HG02678 (cell line): ENCODE measurements at regions not wholly inside any gene's neighbourhood (a gene's known extent, or its start where the extent isn't known, plus 50 kb on each side); places are given as distances from the start of the nearest gene placed in this dataset.
"Not testable (repeated sequence)": the region's sequence is repeated elsewhere in the genome, so short reads cannot be mapped to it uniquely, and the experiment has no call there.

Experiments used
- ATAC-seq: cut with Tn5 transposase; IDR thresholded peaks from one replicate; pipeline ENCODE4 v1.9.1; 2021; ENCODE audit warnings: mild to moderate bottlenecking, moderate library complexity; ENCODE audit not compliant: unreplicated experiment

GRCh38 chr5:60446917-60447316, 253.0 kb downstream of the DEPDC1B start:
- ATAC-seq = no peak

GRCh38 chr5:60445921-60446320, 254.0 kb downstream of the DEPDC1B start:
- ATAC-seq = no peak

- no peak for ATAC-seq
These were observed 254.5 kb downstream of the DEPDC1B start for GRCh38 chr5:60445427-60445826.

- ATAC-seq = no peak
These were observed 255.2 kb downstream of the DEPDC1B start for GRCh38 chr5:60444661-60445360.

- no peak for ATAC-seq
These were observed 260.4 kb downstream of the DEPDC1B start for GRCh38 chr5:60439552-60439951.

GRCh38 chr5:60437308-60437707, 262.7 kb downstream of the DEPDC1B start:
- ATAC-seq = no peak

GRCh38 chr5:60436518-60436917, 263.4 kb downstream of the DEPDC1B start:
- no peak for ATAC-seq

- ATAC-seq = no peak
These were observed 264.2 kb downstream of the DEPDC1B start for GRCh38 chr5:60435808-60436207.

GRCh38 chr5:60426189-60426588, 273.8 kb downstream of the DEPDC1B start:
- ATAC-seq = not testable (repeated sequence)

GRCh38 chr5:60420773-60421172, 279.2 kb downstream of the DEPDC1B start:
- not testable (repeated sequence) for ATAC-seq

GRCh38 chr5:60417500-60418181, 282.3 kb downstream of the DEPDC1B start:
- no peak for ATAC-seq

GRCh38 chr5:60415443-60415842, 284.5 kb downstream of the DEPDC1B start:
- no peak for ATAC-seq

- no peak for ATAC-seq
These were observed 289.5 kb downstream of the DEPDC1B start for GRCh38 chr5:60410427-60410826.

- no peak for ATAC-seq
These were observed 295.8 kb downstream of the DEPDC1B start for GRCh38 chr5:60404171-60404570.

GRCh38 chr5:60403343-60404006, 296.5 kb downstream of the DEPDC1B start:
- no peak for ATAC-seq

GRCh38 chr5:60402161-60402785, 297.7 kb downstream of the DEPDC1B start:
- ATAC-seq = no peak

GRCh38 chr5:60401526-60401925, 298.4 kb downstream of the DEPDC1B start:
- ATAC-seq = no peak

GRCh38 chr5:60399507-60399906, 300.5 kb downstream of the DEPDC1B start:
- ATAC-seq = no peak

GRCh38 chr5:60395712-60396329, 304.1 kb downstream of the DEPDC1B start:
- ATAC-seq = no peak

- ATAC-seq = no peak
These were observed 312.9 kb downstream of the DEPDC1B start for GRCh38 chr5:60387051-60387440.

GRCh38 chr5:60386436-60387050, 313.4 kb downstream of the DEPDC1B start:
- no peak for ATAC-seq
